HUES6 (cell line): ENCODE measurements at regions not wholly inside any gene's neighbourhood (a gene's known extent, or its start where the extent isn't known, plus 50 kb on each side); places are given as distances from the start of the nearest gene placed in this dataset.
"Not testable (repeated sequence)": the region's sequence is repeated elsewhere in the genome, so short reads cannot be mapped to it uniquely, and the experiment has no call there.

Experiments
- H3K27ac ChIP-seq: 2 replicates; pipeline ENCODE4 v1.7.0; 2013; ENCODE audit warnings: low read depth, mild to moderate bottlenecking, low read length, inconsistent platforms
- H3K27me3 ChIP-seq: 2 replicates; pipeline ENCODE4 v1.6.1; 2013; ENCODE audit warnings: low read length; ENCODE audit not compliant: control insufficient read depth, insufficient read depth
- H3K36me3 ChIP-seq: 2 replicates; pipeline ENCODE4 v1.6.1; 2013; ENCODE audit warnings: low read length; ENCODE audit not compliant: control insufficient read depth, insufficient read depth
- H3K4me1 ChIP-seq: 2 replicates; pipeline ENCODE4 v1.6.1; 2013; ENCODE audit warnings: low read length; ENCODE audit not compliant: control insufficient read depth, insufficient read depth
- H3K4me3 ChIP-seq: 2 replicates; pipeline ENCODE4 v1.5.1; 2013; ENCODE audit warnings: low read depth, low read length
- H3K9ac ChIP-seq: one replicate; pipeline ENCODE4 v1.6.1; 2013; ENCODE audit warnings: mild to moderate bottlenecking, low read length
- H3K9me3 ChIP-seq: 2 replicates; pipeline ENCODE4 v1.6.1; 2013; ENCODE audit warnings: low read depth, low read length; ENCODE audit not compliant: control insufficient read depth, insufficient read depth

DNA sequence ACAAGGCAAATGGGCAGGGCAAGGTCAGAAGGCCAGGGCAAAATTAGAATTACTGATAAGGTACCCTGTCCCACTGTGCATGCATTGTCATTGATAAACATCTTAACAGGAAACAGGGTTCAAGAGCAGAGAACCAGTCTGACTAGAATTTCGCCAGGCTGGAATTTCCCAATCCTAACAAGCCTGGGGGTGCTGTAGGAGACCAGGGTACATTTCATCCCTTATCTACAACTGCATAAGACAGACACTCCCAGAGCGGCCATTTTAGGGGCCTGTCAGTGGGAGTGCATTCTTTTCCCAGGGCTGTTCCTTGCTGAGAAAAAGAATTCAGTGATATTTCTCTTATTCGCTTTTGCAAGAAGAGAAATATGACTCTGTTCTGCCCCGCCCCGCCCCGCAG lies 218.7 kb upstream of the RASA1 start:
- not testable (repeated sequence) for H3K9ac ChIP-seq, H3K27me3 ChIP-seq, H3K36me3 ChIP-seq, H3K27ac ChIP-seq, H3K4me1 ChIP-seq, H3K4me3 ChIP-seq
- peaks cover 30% of the 10 kb centered on the region for H3K9me3 ChIP-seq

DNA sequence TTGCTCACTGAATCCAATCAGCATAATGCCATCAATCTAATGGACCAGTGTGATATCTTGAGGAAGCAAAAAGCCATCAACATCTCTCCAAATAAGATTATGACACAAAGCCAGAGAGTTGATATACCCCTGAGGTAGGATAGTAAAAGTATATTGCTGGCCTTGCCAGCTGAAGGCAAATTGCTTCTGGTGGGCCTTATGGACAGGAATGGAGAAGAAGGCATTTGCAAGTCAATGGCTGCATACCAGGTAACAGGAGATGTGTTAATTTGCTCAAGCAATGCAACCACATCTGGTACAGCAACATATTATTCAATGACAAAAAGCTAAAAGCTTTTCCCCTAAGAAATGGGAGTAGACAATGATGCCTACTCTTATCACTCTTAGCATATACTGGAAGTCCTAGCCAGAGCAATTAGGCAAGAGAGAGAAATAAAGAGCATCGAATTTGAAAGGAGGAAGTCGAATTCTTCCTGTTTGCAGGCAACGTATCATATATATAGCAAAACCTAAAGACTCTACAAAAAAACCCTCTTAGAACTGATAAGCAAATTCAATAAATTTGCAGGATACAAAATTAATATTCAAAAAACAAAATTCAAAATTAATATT lies 216.1 kb upstream of the RASA1 start:
- Histone ChIP-seq H3K9ac (no peak overlapping the region), H3K27me3 (no peaks in the 10 kb centered on the region), H3K4me1 (no peaks in the 10 kb centered on the region), H3K4me3 (no peak overlapping the region), H3K36me3 (no peaks in the 10 kb centered on the region), H3K27ac (no peak overlapping the region), H3K9me3 (peaks cover 30% of the 10 kb centered on the region)

DNA sequence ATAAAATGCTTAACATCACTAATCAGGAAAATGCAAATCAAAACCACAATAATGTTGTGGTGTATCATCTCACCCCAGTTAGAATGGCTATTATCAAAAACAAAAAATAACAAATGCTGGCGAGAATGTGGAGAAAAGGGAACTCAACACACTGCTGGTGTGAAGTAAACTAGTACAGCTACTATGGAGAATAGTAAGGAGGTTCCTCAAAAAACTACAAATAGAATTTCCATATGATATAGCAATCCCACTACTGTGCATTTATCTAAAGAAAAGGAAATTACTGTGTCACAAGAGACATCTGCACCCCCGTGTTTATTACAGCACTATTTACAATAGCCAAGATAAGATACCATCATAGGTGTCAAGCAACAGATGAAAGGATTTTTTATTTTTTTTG lies 214.5 kb upstream of the RASA1 start:
- Histone ChIP-seq H3K9ac (no peak overlapping the region), H3K9me3 (peaks cover 24% of the 10 kb centered on the region), H3K36me3 (no peaks in the 10 kb centered on the region), H3K4me1 (no peaks in the 10 kb centered on the region), H3K27ac (no peak overlapping the region), H3K4me3 (no peak overlapping the region), H3K27me3 (no peaks in the 10 kb centered on the region)

DNA sequence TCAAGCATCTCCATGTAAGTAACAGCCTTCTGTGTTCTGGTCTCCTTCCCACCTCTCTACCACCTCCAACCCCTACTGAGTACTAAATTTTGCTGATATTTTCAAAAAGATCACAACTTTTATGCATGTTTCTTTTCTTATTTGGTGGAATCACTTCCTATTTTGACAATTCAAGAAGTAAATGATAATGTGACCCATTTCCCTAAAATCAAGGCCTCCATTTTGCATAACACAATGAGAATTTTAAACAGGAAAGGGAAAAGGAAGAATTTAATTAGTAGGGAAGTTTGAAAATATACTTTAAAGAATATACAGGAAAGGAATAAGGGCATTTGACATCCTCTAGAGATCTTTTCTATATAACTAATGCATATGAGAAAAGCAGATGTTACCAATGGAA lies 212.9 kb upstream of the RASA1 start:
- peaks cover 12% of the 10 kb centered on the region for H3K9me3 ChIP-seq
- H3K27ac ChIP-seq: no peak overlapping the region
- no peak overlapping the region for H3K4me3 ChIP-seq
- no peak overlapping the region for H3K9ac ChIP-seq
- H3K4me1 ChIP-seq: no peaks in the 10 kb centered on the region
- H3K36me3 ChIP-seq: no peaks in the 10 kb centered on the region
- H3K27me3 ChIP-seq: no peaks in the 10 kb centered on the region

DNA sequence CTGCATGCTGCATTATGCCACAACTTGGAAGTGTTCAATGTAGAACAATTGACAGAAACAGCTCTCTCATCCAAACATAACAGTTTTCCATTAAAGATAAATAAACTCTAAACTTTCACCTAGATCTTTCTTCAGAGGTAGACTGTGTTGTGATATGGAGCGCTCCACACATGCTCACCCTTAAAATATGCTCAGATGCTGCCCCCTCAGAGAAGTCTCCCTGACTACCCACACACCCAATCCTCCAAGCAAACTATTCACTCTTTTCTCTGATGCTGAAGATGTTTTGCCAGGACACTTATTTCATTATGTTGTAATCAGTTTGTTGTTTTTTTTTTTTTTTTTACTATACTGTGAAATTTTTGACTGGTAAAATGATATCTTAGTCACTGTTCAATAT lies 206.6 kb upstream of the RASA1 start:
- H3K36me3 ChIP-seq: no peaks in the 10 kb centered on the region
- H3K27me3 ChIP-seq: no peaks in the 10 kb centered on the region
- no peak overlapping the region for H3K4me3 ChIP-seq
- H3K27ac ChIP-seq: no peak overlapping the region
- no peaks in the 10 kb centered on the region for H3K9me3 ChIP-seq
- H3K9ac ChIP-seq: no peak overlapping the region
- no peaks in the 10 kb centered on the region for H3K4me1 ChIP-seq

DNA sequence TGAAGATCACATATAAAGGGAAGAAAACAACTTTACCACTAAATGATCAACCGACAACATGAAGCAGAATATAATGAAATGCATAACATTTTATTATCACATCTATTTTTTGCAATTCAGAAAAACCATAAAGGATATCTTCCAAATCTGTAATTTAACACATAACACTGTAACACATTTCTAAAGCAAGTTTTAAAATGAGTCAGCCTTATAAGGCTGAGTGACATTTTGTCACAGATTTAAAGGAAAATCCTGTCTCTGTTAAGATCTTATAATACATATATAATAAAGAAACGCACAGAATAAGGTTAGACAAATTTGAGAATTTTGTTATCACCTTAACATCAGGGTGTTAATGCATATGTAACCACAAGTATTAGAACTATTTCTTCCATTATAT lies 198.4 kb upstream of the RASA1 start:
- Histone ChIP-seq H3K9ac (no peak overlapping the region), H3K27me3 (no peaks in the 10 kb centered on the region), H3K36me3 (no peaks in the 10 kb centered on the region), H3K4me1 (no peaks in the 10 kb centered on the region), H3K4me3 (no peak overlapping the region), H3K27ac (no peak overlapping the region), H3K9me3 (no peaks in the 10 kb centered on the region)

DNA sequence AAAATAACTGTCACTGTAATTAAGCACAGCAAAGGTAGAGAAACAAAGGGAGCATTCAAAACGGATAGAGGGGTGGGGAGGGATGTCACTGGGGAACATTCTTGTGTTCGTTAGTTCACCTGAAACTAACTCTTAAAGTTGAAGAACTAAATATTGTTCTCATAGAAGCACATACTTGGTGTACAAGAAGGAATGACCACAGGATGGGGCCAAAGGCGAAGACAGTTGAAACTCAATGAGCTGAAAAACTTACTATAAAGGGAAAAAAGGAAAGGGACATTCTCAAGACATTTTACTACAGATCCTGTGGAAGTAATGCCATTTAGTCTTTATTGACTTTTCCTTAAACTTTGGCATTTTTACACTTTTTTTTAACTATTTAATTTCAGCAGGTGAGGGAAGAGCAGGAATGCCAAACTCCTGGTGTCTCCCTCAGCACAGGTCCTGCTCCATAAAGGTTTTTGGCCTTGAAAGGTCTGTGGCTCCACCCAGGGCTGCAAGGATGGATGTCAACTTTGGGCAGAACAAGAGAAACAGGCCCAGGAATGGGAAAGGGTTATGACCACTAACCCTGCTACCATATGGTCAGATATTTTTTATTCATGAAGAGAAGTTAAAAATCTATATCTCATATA lies 197.6 kb upstream of the RASA1 start:
- Histone ChIP-seq H3K4me3 (no peak overlapping the region), H3K27ac (no peak overlapping the region), H3K9me3 (no peaks in the 10 kb centered on the region), H3K4me1 (no peaks in the 10 kb centered on the region), H3K27me3 (no peaks in the 10 kb centered on the region), H3K36me3 (no peaks in the 10 kb centered on the region), H3K9ac (no peak overlapping the region)

DNA sequence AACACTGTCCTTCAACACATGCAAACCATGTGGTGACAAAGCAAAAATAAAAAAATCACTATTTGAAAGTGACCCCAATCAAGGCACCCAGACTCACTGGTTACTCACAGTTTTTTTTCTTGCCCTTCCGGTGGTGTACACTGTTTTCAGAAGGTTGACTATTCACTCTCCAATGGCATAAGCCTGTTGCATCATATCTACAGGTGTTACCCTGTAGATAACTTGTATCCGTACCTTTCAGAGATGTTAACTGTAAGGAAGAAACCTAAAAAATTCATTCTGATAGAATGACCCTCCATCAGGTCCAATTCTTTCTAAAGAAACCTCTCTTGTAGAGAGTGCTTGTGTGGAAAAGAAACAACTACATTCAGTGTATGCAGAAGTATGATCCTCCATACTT lies 193.6 kb upstream of the RASA1 start:
- Histone ChIP-seq H3K9me3 (no peaks in the 10 kb centered on the region), H3K4me1 (no peaks in the 10 kb centered on the region), H3K36me3 (no peaks in the 10 kb centered on the region), H3K27ac (no peak overlapping the region), H3K9ac (no peak overlapping the region), H3K27me3 (no peaks in the 10 kb centered on the region), H3K4me3 (no peak overlapping the region)

DNA sequence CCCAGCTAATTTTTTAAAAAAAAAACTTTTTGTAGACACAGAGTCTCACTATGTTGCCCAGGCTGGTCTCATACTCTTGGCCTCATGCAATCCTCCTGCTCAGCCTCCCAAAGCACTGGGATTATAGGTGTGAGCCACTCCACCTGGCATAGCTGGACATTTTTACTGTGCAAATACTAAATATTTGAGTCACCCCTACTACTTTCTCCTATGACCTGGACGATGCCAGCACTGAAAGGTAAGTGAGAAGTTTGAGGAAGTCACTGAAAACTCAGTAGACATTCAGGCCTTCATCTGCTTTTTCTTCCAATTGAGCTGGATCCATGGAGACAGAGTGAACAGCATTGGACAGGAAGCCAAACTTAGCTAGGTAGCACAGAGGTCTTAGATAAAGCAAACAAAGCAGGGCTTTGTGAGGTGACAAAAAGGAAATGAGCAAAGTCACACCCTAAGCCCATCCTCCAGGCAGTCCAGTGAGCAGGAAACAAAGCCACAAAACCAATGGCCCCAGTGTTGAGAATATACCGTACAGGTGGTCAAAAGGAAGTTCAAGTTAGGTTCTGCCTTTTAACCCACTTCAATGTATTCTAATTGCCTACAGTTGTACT lies 192.6 kb upstream of the RASA1 start:
- Histone ChIP-seq H3K4me1 (no peaks in the 10 kb centered on the region), H3K27ac (no peak overlapping the region), H3K4me3 (no peak overlapping the region), H3K27me3 (no peaks in the 10 kb centered on the region), H3K9me3 (no peaks in the 10 kb centered on the region), H3K9ac (no peak overlapping the region), H3K36me3 (no peaks in the 10 kb centered on the region)

DNA sequence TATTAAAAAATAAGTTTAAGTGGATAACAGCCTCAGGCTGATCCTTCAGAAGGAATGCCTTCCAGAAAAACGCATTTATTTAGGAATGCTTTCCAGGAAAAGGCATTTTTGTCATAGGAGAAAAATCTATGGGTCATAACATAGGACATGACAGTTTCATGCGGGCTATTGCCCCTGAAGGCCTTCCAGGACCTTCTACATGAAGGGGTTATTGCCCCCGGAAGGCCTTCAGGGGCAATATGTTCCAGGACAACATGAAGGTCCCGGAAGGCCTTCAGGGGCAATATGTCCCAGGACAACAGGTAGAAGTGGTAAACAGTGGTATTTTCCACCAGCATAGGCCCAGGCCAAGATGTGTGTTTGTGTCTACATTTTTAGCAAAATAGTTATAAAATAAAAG lies 191.3 kb upstream of the RASA1 start:
- Histone ChIP-seq H3K9ac (no peak overlapping the region), H3K36me3 (no peaks in the 10 kb centered on the region), H3K9me3 (no peaks in the 10 kb centered on the region), H3K4me3 (no peak overlapping the region), H3K27ac (no peak overlapping the region), H3K4me1 (no peaks in the 10 kb centered on the region), H3K27me3 (no peaks in the 10 kb centered on the region)

DNA sequence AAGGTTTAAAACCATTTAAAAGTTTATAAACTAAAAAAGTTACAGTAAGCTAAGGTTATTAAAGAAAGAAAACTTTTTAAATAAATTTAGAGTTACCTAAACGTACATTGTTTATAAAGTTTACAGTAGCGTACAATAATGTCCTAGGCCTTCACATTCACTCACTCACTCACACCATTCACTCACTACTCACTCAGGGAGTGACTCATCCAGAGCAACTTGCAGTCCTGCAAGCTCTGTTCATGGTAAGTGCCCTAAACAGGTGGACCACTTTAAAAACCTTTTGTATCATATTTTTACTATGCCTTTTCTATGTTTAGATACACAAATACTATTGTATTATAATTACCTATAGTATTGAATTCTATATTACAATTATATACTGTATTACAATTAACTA lies 190.8 kb upstream of the RASA1 start:
- Histone ChIP-seq H3K4me1 (no peaks in the 10 kb centered on the region), H3K27ac (no peak overlapping the region), H3K4me3 (no peak overlapping the region), H3K27me3 (no peaks in the 10 kb centered on the region), H3K9me3 (no peaks in the 10 kb centered on the region), H3K36me3 (no peaks in the 10 kb centered on the region), H3K9ac (no peak overlapping the region)
